Stimulated activated CD4-positive, alpha-beta T cell treated with anti-CD3 and anti-CD28 coated beads, Interleukin-12 subunit alpha, Interleukin-12 subunit beta, amount 100 ng/mL, for 48 hours (primary cell): ENCODE measurements at regions not wholly inside any gene's neighbourhood (a gene's known extent, or its start where the extent isn't known, plus 50 kb on each side); places are given as distances from the start of the nearest gene placed in this dataset.

Experiments used
- DNase-seq, 3 donors: peaks; one replicate each; pipeline ENCODE4 v3.0.0-alpha.2; 2020; ENCODE audit warnings: low read depth in 2 of 3, low spot score in 1 of 3

- DNase-seq: no peak
Observed at GRCh38 chr11:95289378-95290101, 58.5 kb upstream of the SESN3 start.

GRCh38 chr11:95284057-95285052 lies 53.4 kb upstream of the SESN3 start:
- no peak for DNase-seq

- DNase-seq: no peak
Observed at GRCh38 chr11:95283650-95284049, 52.6 kb upstream of the SESN3 start.

- DNase-seq: no peak
Observed at GRCh38 chr11:95283146-95283545, 52.1 kb upstream of the SESN3 start.

- DNase-seq: no peak
Observed at GRCh38 chr11:95282291-95282751, 51.3 kb upstream of the SESN3 start.
